ENCODE measurements at regions not wholly inside any gene's neighbourhood (a gene's known extent, or its start where the extent isn't known, plus 50 kb on each side); places are given as distances from the start of the nearest gene placed in this dataset.

GRCh38 chr3:132974097-132974496 lies 64.1 kb upstream of the TMEM108 start:
- TF ChIP-seq, protein P1, sequence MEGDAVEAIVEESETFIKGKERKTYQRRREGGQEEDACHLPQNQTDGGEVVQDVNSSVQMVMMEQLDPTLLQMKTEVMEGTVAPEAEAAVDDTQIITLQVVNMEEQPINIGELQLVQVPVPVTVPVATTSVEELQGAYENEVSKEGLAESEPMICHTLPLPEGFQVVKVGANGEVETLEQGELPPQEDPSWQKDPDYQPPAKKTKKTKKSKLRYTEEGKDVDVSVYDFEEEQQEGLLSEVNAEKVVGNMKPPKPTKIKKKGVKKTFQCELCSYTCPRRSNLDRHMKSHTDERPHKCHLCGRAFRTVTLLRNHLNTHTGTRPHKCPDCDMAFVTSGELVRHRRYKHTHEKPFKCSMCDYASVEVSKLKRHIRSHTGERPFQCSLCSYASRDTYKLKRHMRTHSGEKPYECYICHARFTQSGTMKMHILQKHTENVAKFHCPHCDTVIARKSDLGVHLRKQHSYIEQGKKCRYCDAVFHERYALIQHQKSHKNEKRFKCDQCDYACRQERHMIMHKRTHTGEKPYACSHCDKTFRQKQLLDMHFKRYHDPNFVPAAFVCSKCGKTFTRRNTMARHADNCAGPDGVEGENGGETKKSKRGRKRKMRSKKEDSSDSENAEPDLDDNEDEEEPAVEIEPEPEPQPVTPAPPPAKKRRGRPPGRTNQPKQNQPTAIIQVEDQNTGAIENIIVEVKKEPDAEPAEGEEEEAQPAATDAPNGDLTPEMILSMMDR (IDR thresholded peaks at IDR 0.05; ENCODE audit: insufficient read depth, missing control alignments): no peak
- DNase-seq (ENCODE audit: insufficient read length, low spot score) (no peak), FAIRE-seq (no peak)

- FAIRE-seq (no peak), DNase-seq (ENCODE audit: insufficient read length, low spot score) (no peak)
- TF ChIP-seq, protein P1 (IDR thresholded peaks at IDR 0.05; ENCODE audit: insufficient read depth, missing control alignments): no peak
Observed at GRCh38 chr3:132973441-132973840, 64.8 kb upstream of the TMEM108 start.

DNA sequence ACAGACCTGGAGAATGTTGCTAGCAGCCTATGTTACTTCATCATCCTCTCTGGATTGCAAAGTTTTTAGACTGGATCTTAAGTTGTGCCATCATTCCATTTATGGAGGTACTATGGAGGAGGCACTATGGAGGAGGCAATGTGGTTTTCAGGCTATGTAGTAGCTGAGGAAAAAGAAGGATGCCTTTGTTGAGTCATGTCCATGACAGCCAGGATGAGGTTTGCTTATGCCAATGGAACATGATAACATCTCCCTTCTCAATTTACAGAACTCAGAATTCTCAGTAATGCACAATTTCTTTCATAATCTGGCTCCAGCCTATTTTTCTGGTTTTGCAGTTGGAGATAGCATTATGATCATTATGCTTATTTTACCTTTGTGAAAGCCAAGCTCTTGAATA lies 65.9 kb upstream of the TMEM108 start:
- TF ChIP-seq, protein P1 (IDR thresholded peaks at IDR 0.05; ENCODE audit: insufficient read depth, missing control alignments): no peak
- FAIRE-seq (no peak), DNase-seq (ENCODE audit: insufficient read length, low spot score) (no peak)

- FAIRE-seq: no peak
- TF ChIP-seq, protein P1 (IDR thresholded peaks at IDR 0.05; ENCODE audit: insufficient read depth, missing control alignments): no peak
- no peak for DNase-seq (ENCODE audit: insufficient read length, low spot score)
Observed at GRCh38 chr3:132966374-132966773, 71.8 kb upstream of the TMEM108 start.

DNA sequence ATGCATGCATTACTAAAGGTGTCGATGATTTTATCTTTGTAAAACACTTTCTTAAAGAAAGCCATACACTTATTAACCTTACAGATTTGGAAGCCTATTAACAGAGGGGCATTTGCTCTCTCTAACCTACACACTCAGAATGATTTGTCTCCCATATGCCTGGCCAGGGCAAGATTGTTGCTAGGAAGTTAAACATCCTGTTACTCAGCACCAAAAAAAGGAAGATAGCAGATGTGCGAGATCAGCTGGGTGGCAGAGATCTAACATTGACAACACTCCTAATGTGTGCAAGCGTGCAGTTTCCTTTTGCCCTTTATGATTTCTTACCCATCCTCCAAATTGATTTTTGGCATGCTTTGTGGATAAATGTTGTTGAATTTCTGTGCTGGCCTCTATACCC lies 73.9 kb upstream of the TMEM108 start:
- TF ChIP-seq, protein P1 (IDR thresholded peaks at IDR 0.05; ENCODE audit: insufficient read depth, missing control alignments): no peak
- DNase-seq (ENCODE audit: insufficient read length, low spot score): no peak
- no peak for FAIRE-seq

DNA sequence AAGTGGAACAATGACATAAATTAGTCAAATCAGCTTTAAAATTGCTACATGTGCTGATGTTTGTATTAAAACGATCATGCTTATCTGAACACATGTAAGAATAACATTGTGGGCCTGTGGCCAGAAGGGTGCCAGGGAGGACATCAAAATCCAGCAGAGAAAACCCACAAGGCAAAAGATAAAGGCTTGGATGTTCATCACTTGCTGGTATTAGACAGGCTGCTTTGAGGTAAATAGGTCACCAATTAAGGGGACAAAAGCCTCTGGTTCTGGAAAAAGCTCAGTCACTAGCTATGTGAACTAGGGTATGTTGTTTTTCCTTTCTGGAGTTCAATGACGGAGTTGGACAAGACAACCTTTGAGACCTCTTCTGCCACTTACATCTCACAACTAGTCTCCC lies 74.4 kb upstream of the TMEM108 start:
- FAIRE-seq (no peak), DNase-seq (ENCODE audit: insufficient read length, low spot score) (no peak)
- TF ChIP-seq, protein P1 (IDR thresholded peaks at IDR 0.05; ENCODE audit: insufficient read depth, missing control alignments): no peak

DNA sequence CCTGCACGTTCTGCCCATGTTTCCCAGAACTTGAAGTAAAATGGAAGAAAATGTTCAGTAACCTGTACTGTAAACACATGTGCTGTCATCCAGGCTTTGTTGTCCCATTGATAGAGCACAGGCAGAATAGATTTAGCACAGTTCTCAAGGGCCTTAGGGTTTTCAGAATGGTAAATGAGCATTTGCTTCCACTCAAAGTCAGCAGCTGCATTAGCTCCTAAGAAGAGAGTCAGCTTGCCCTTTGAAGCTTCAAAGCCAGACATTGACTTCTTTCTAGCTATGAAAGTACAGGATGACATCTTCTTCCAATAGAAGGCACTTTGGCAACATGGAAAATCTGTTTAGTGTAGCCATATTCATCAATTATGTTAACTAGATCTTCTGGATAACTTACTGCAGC lies 76.2 kb upstream of the TMEM108 start:
- no peak for FAIRE-seq
- TF ChIP-seq, protein P1 (IDR thresholded peaks at IDR 0.05; ENCODE audit: insufficient read depth, missing control alignments): no peak

More for the DNA sequence above, 76.2 kb upstream of the TMEM108 start:
- DNase-seq (ENCODE audit: insufficient read length, low spot score): no peak
